Endothelial cell of umbilical vein (primary cell): ENCODE measurements at regions not wholly inside any gene's neighbourhood (a gene's known extent, or its start where the extent isn't known, plus 50 kb on each side); places are given as distances from the start of the nearest gene placed in this dataset.

Source experiments
- BruUV-seq: library from RNA; stranded (reverse); fragments of 400-500 nt; replicated peaks from 2 replicates; lab custom pipeline; 2021; lab: Mats Ljungman, UMichigan
- CTCF ChIA-PET: fragments of 300-600, 350-600 bp; sonication (Branson Sonifier 250); formaldehyde crosslinking; loops from one replicate; lab custom pipeline; 2021; ENCODE audit warnings: antibody characterized with exemption, inconsistent platforms; lab: Charles Lee
- POLR2A ChIA-PET: fragments of 300-600, 350-600 bp; sonication (Branson Sonifier 250); formaldehyde crosslinking; loops from one replicate; lab custom pipeline; 2021; ENCODE audit warnings: antibody characterized with exemption, inconsistent platforms; lab: Charles Lee
- DNase-seq: peaks from one replicate; pipeline ENCODE4 v3.0.0-alpha.2; 2011; ENCODE audit warnings: low read depth, low spot score
- FAIRE-seq: peaks from 2 replicates; lab custom pipeline; 2011; peaks lifted over from hg19 to GRCh38; lab: Jason Lieb, UNC
- H2AFZ ChIP-seq: 2 replicates; pipeline ENCODE4 v1.6.0; 2012; ENCODE audit warnings: low read depth, low read length, control low read depth, inconsistent platforms
- H3K27ac ChIP-seq: 2 replicates; pipeline ENCODE4 v1.5.1; 2011; ENCODE audit warnings: low read depth, mild to moderate bottlenecking, control low read depth, low read length, moderate library complexity; ENCODE audit not compliant: insufficient read depth
- H3K27me3 ChIP-seq, 2 experiments: 2 replicates each; pipeline versions ENCODE4 v1.6.0 to v1.6.1; 2011; ENCODE audit warnings: low read length in 2 of 2, mixed read lengths in 1 of 2; ENCODE audit not compliant: control insufficient read depth in 2 of 2, insufficient read depth in 2 of 2
- H3K36me3 ChIP-seq, 2 experiments: 2 replicates in 1 of 2; 3 replicates in 1 of 2; pipeline ENCODE4 v1.5.1; 2011; ENCODE audit warnings: low read length in 2 of 2, mild to moderate bottlenecking in 1 of 2, moderate library complexity in 1 of 2; ENCODE audit not compliant: control insufficient read depth in 2 of 2, insufficient read depth in 2 of 2; ENCODE audit errors: extremely low read depth in 1 of 2
- H3K4me1 ChIP-seq: 3 replicates; pipeline ENCODE4 v1.5.1; 2011; ENCODE audit warnings: mild to moderate bottlenecking, low read length; ENCODE audit not compliant: control insufficient read depth, insufficient read depth; ENCODE audit errors: extremely low read depth
- H3K4me2 ChIP-seq: 2 replicates; pipeline ENCODE4 v1.6.1; 2011; ENCODE audit warnings: low read length, control low read depth, mixed read lengths; ENCODE audit not compliant: insufficient read depth
- H3K4me3 ChIP-seq, 3 experiments: fragments of 200-600 bp in 1 of 3; sonication (generic), shearing (Covaris generic) in 1 of 3; replicated peaks in 1 of 3; 2 replicates each; pipeline ENCODE4 v1.5.1; 2011 to 2016; ENCODE audit warnings: control low read depth in 3 of 3, low read length in 3 of 3, mild to moderate bottlenecking in 2 of 3, inconsistent platforms in 1 of 3, low read depth in 1 of 3, moderate library complexity in 1 of 3; ENCODE audit not compliant: insufficient read depth in 1 of 3
- H3K79me2 ChIP-seq: 2 replicates; pipeline ENCODE4 v1.6.0; 2012; ENCODE audit warnings: low read length, inconsistent platforms; ENCODE audit not compliant: control insufficient read depth, insufficient read depth
- H3K9ac ChIP-seq: replicated peaks from 2 replicates; pipeline ENCODE3; 2011; ENCODE audit warnings: low read length, control low read depth; ENCODE audit not compliant: insufficient read depth; ENCODE audit errors: extremely low read depth
- H3K9me1 ChIP-seq: replicated peaks from 3 replicates; pipeline ENCODE4 v1.6.0; 2011; ENCODE audit warnings: mild to moderate bottlenecking, low read length; ENCODE audit not compliant: control insufficient read depth, insufficient read depth; ENCODE audit errors: extremely low read depth
- H3K9me3 ChIP-seq: replicated peaks from 2 replicates; pipeline ENCODE4 v1.5.1; 2012; ENCODE audit warnings: low read length, inconsistent platforms; ENCODE audit not compliant: control insufficient read depth, insufficient read depth
- H4K20me1 ChIP-seq: replicated peaks from 2 replicates; pipeline ENCODE3; 2011; ENCODE audit warnings: mild to moderate bottlenecking, low read length; ENCODE audit not compliant: control insufficient read depth, insufficient read depth; ENCODE audit errors: extremely low read depth
- EZH2 ChIP-seq: IDR thresholded peaks from 2 replicates; pipeline ENCODE4 v1.6.1; 2012; ENCODE audit warnings: borderline replicate concordance, low read depth, mild to moderate bottlenecking, moderate library complexity, low read length, inconsistent platforms; ENCODE audit not compliant: severe bottlenecking
- FOS ChIP-seq: IDR thresholded peaks from 2 replicates; pipeline ENCODE4 v1.6.1; 2011; ENCODE audit warnings: mild to moderate bottlenecking, low read length, moderate library complexity, borderline replicate concordance; ENCODE audit not compliant: insufficient read depth
- GATA2 ChIP-seq: IDR thresholded peaks from 2 replicates; pipeline ENCODE4 v1.7.0; 2011; ENCODE audit warnings: low read depth, mild to moderate bottlenecking, moderate library complexity, mixed read lengths, low read length; ENCODE audit not compliant: insufficient read length, insufficient read depth
- JUN ChIP-seq: IDR thresholded peaks from 2 replicates; pipeline ENCODE4 v1.6.1; 2011; ENCODE audit warnings: borderline replicate concordance, low read depth; ENCODE audit not compliant: insufficient read length, insufficient read depth
- MYC ChIP-seq: IDR thresholded peaks from one replicate; pipeline ENCODE4 v1.6.1; 2011; ENCODE audit warnings: mild to moderate bottlenecking, low read depth, low read length
- POLR2A ChIP-seq: IDR thresholded peaks from 2 replicates; pipeline ENCODE4 v1.6.1; 2012; ENCODE audit warnings: low read depth, mild to moderate bottlenecking, control low read depth, low read length
- POLR2AphosphoS5 ChIP-seq: IDR thresholded peaks from 2 replicates; pipeline ENCODE4 v1.6.1; 2012; ENCODE audit warnings: low read depth, mild to moderate bottlenecking, control low read depth, low read length, moderate library complexity; ENCODE audit not compliant: insufficient read depth
- dilution Hi-C: fragments of 300-500 bp; cut with MboI; formaldehyde crosslinking; loops from one replicate; pipeline ENCODE4 v1.15.0; 2019; ENCODE audit warnings: low sequenced_read_pairs; ENCODE audit not compliant: extremely low pct_ligation_motif_present
- intact Hi-C: fragments of 100-400 bp; cut with micrococcal nuclease; formaldehyde crosslinking; loops from one replicate; pipeline ENCODE4 v1.10.0; 2022
- TF ChIP-seq, protein P1 (sequence below): IDR thresholded peaks from 2 replicates; pipeline ENCODE4 v1.6.1; 2011; ENCODE audit not compliant: insufficient read depth, insufficient read length
- TF ChIP-seq, protein P2 (sequence below), 2 donors: IDR thresholded peaks; 1 replicate in 1 of 2; 2 replicates in 1 of 2; pipeline ENCODE4 v1.5.1; 2011; ENCODE audit warnings: low read length in 2 of 2, mild to moderate bottlenecking in 2 of 2, moderate library complexity in 2 of 2, control low read depth in 1 of 2, inconsistent platforms in 1 of 2, low read depth in 1 of 2; ENCODE audit not compliant: insufficient read depth in 1 of 2; ENCODE audit errors: extremely low read depth in 1 of 2

DNA sequence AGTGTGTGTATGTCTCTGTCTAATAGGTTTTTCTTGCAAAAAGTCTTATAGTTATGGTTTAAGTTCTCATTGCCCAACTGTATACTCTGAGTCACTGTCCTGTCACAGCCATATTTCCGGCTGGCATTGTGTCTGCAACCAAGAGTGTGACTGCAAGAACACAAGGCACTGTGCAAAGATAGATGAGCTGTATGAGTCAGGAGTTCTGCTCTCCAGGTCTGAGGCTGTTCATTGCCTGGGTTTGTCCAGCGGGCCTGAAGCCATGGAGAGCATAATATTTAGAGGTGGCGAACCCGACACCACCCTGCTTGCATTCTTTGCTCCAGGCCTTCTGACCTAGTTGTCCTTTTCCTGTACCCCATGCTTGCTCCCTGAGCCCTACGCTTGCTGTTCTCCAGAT lies 50.9 kb upstream of the CNIH3 start:
- H3K27me3 ChIP-seq = no peaks in the 10 kb centered on the region
- H4K20me1 ChIP-seq = no peaks in the 10 kb centered on the region
- H3K9me1 ChIP-seq = no peaks in the 10 kb centered on the region
- no peak overlapping the region for H3K4me3 ChIP-seq
- no peaks in the 10 kb centered on the region for H3K9me3 ChIP-seq
- dilution Hi-C loops = no loop called here
- peak overlapping the region; percentile 48 for H2AFZ ChIP-seq
- H3K4me1 ChIP-seq = peaks cover 18% of the 10 kb centered on the region
- no peaks in the 10 kb centered on the region for H3K79me2 ChIP-seq
- intact Hi-C loops = no loop called here
- FAIRE-seq = peak; percentile 85
- peak; percentile 16 for DNase-seq
- CTCF ChIA-PET = interaction anchor here (0.6 to 1.2 kb wide), 5 partner anchors 10 to 357 kb away, joined by 3 read pairs; no protein-coding TSS in a partner anchor
- TF ChIP-seq FOS (peak; percentile 70), JUN (peak; percentile 59), GATA2 (peak; percentile 27), EZH2 (no peak), MYC (no peak), POLR2AphosphoS5 (peak; percentile 39)
- H3K9ac ChIP-seq = no peak overlapping the region
- POLR2A ChIA-PET = no interaction called here
- H3K27ac ChIP-seq = peak overlapping the region; percentile 22
- no TSS peak for BruUV-seq
- no peaks in the 10 kb centered on the region for H3K36me3 ChIP-seq
- peak overlapping the region; percentile 8 for H3K4me2 ChIP-seq

DNA sequence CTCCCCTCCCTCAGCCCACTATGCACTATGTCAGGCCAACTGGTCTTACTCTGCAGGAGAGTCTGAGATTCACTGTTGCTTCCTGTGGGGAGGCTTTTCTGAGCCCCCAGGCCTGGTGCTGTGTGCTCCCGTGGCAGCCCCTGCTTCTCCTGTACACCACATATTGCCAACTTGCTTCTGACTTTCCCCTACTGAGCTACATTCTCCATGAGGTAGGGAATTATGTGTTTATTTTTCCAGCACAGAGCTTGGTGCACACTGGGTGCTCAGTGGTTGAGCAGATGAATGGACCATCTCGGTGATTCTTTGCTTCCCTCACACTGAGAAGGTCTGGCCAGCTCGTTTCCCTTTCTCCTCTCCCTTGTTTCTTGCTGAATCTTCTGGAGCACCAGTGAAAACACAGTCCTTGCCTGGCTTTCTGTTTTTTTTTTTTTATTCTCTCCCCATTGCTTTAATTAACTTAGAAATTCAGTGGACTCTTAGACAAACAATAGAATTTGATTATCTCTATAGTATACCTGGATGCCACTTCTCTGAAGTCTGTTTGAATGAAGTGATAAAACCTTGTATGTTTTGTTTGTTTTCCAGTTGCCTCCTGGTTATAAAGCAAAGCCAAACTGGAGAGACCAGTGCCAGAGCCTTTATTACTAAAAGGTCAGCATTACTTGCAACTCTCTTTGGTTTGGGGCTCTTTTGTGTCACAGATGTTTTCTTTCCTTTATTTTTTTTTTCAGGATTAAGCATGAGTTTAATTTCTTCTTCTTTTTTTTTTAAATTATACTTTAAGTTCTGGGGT lies 50.3 kb upstream of the CNIH3 start:
- H3K4me2 ChIP-seq = peak overlapping the region; percentile 8
- no TSS peak for BruUV-seq

More for the DNA sequence above, 50.3 kb upstream of the CNIH3 start:
- Histone ChIP-seq H3K9me3 (no peaks in the 10 kb centered on the region), H3K9me1 (no peaks in the 10 kb centered on the region), H3K27me3 (no peaks in the 10 kb centered on the region), H3K9ac (no peak overlapping the region), H3K79me2 (no peaks in the 10 kb centered on the region), H3K4me1 (peaks cover 18% of the 10 kb centered on the region), H3K27ac (peak overlapping the region; percentile 22), H4K20me1 (no peaks in the 10 kb centered on the region), H2AFZ (peak overlapping the region; percentile 48), H3K36me3 (no peaks in the 10 kb centered on the region), H3K4me3 (no peak overlapping the region)
- CTCF ChIA-PET = interaction anchor here (0.6 to 1.2 kb wide), 5 partner anchors 9 to 357 kb away, joined by 3 read pairs; no protein-coding TSS in a partner anchor
- FAIRE-seq = no peak
- TF ChIP-seq MYC = no peak
- no peak for TF ChIP-seq GATA2
- TF ChIP-seq POLR2AphosphoS5 = no peak
- no peak for TF ChIP-seq EZH2
- TF ChIP-seq, protein P1, sequence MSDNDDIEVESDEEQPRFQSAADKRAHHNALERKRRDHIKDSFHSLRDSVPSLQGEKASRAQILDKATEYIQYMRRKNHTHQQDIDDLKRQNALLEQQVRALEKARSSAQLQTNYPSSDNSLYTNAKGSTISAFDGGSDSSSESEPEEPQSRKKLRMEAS = no peak
- TF ChIP-seq JUN = no peak
- TF ChIP-seq FOS = no peak
- TF ChIP-seq POLR2A = no peak
- TF ChIP-seq, protein P2, sequence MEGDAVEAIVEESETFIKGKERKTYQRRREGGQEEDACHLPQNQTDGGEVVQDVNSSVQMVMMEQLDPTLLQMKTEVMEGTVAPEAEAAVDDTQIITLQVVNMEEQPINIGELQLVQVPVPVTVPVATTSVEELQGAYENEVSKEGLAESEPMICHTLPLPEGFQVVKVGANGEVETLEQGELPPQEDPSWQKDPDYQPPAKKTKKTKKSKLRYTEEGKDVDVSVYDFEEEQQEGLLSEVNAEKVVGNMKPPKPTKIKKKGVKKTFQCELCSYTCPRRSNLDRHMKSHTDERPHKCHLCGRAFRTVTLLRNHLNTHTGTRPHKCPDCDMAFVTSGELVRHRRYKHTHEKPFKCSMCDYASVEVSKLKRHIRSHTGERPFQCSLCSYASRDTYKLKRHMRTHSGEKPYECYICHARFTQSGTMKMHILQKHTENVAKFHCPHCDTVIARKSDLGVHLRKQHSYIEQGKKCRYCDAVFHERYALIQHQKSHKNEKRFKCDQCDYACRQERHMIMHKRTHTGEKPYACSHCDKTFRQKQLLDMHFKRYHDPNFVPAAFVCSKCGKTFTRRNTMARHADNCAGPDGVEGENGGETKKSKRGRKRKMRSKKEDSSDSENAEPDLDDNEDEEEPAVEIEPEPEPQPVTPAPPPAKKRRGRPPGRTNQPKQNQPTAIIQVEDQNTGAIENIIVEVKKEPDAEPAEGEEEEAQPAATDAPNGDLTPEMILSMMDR (IDR thresholded peaks at IDR 0.05; ENCODE audit: extremely low read depth in 1 of 2, insufficient read depth in 1 of 2, low read depth in 1 of 2, low read length in 2 of 2) = no peak
- intact Hi-C loops (no loop called here), dilution Hi-C loops (no loop called here)
- DNase-seq = no peak
- POLR2A ChIA-PET = no interaction called here
